HepG2 (cell line): ENCODE measurements at regions not wholly inside any gene's neighbourhood (a gene's known extent, or its start where the extent isn't known, plus 50 kb on each side); places are given as distances from the start of the nearest gene placed in this dataset.

Experiments
- ATAC-seq: fragments of 200-7000 bp; cut with Tn5 transposase; 3 replicates; pipeline ENCODE4 v1.9.1; 2020; ENCODE audit warnings: mild to moderate bottlenecking, moderate library complexity
- BruUV-seq: library from RNA; stranded (reverse); fragments of 400-500 nt; replicated peaks from 2 replicates; lab custom pipeline; 2021; lab: Mats Ljungman, UMichigan
- CTCF ChIA-PET: fragments of 300-600 bp; formaldehyde crosslinking; extraction: SDS; loops from one replicate; lab custom pipeline; 2021; ENCODE audit warnings: low total read pairs, inconsistent platforms, low intra/inter-chr PET ratio; lab: Yijun Ruan, JAX
- POLR2A ChIA-PET: fragments of 350-600 bp; sonication (Branson Sonifier 250); formaldehyde crosslinking; loops from one replicate; lab custom pipeline; 2020; ENCODE audit warnings: antibody characterized with exemption, inconsistent platforms; lab: Yijun Ruan, JAX
- DNase-seq: peaks from one replicate; pipeline ENCODE4 v3.0.0-alpha.2; 2015; ENCODE audit warnings: low spot score
- FAIRE-seq: peaks from 3 replicates; lab custom pipeline; 2011; peaks lifted over from hg19 to GRCh38; lab: Jason Lieb, UNC
- H2AFZ ChIP-seq: one replicate; pipeline ENCODE4 v1.6.1; 2011; ENCODE audit warnings: low read length, inconsistent platforms
- H3K27ac ChIP-seq: fragments of 300-600 bp; 3 replicates; pipeline ENCODE4 v1.8.0; 2011; ENCODE audit warnings: mixed run types, mild to moderate bottlenecking, mixed read lengths, low read length, inconsistent platforms; ENCODE audit not compliant: insufficient read depth; ENCODE audit errors: extremely low read length
- H3K27me3 ChIP-seq, 2 experiments: fragments of 200-600 bp in 1 of 2; 2 replicates in 1 of 2; 3 replicates in 1 of 2; pipeline versions ENCODE4 v1.6.0 to v1.8.0; 2011; ENCODE audit warnings: low read length in 2 of 2, mild to moderate bottlenecking in 2 of 2, moderate library complexity in 2 of 2, inconsistent platforms in 1 of 2; ENCODE audit not compliant: insufficient read depth in 2 of 2, control insufficient read depth in 1 of 2
- H3K36me3 ChIP-seq, 2 experiments: fragments of 200-600 bp in 1 of 2; replicated peaks in 1 of 2; 2 replicates in 1 of 2; 3 replicates in 1 of 2; pipeline versions ENCODE4 v1.5.1 to v1.8.0; 2011; ENCODE audit warnings: low read length in 2 of 2, inconsistent platforms in 1 of 2; ENCODE audit not compliant: insufficient read depth in 2 of 2, control insufficient read depth in 1 of 2
- H3K4me1 ChIP-seq: 2 replicates; pipeline ENCODE4 v1.5.1; 2012; ENCODE audit warnings: low read length, inconsistent platforms; ENCODE audit not compliant: insufficient read depth
- H3K4me2 ChIP-seq: 2 replicates; pipeline ENCODE4 v1.6.0; 2011; ENCODE audit warnings: low read depth, low read length, inconsistent platforms
- H3K4me3 ChIP-seq, 3 experiments: fragments of 200-600 bp in 1 of 3; sonication (generic), shearing (Covaris generic) in 1 of 3; replicated peaks in 1 of 3; 2 replicates each; pipeline ENCODE4 v1.5.1; 2011 to 2016; ENCODE audit warnings: low read length in 3 of 3, inconsistent platforms in 2 of 3, low read depth in 2 of 3, mild to moderate bottlenecking in 2 of 3, control low read depth in 1 of 3, mixed read lengths in 1 of 3; ENCODE audit not compliant: insufficient read depth in 1 of 3
- H3K79me2 ChIP-seq: one replicate; pipeline ENCODE4 v1.6.1; 2011; ENCODE audit warnings: low read length, inconsistent platforms; ENCODE audit not compliant: insufficient read depth
- H3K9ac ChIP-seq: 2 replicates; pipeline ENCODE4 v1.6.0; 2011; ENCODE audit warnings: mild to moderate bottlenecking, low read depth, low read length, inconsistent platforms; ENCODE audit not compliant: insufficient read depth
- H3K9me3 ChIP-seq: 2 replicates; pipeline ENCODE4 v1.5.1; 2012; ENCODE audit warnings: mild to moderate bottlenecking, low read length
- H4K20me1 ChIP-seq: 2 replicates; pipeline ENCODE4 v1.6.0; 2011; ENCODE audit warnings: inconsistent platforms, mild to moderate bottlenecking, low read length, moderate library complexity; ENCODE audit not compliant: insufficient read depth
- CBX5 ChIP-seq: sonication (generic); formaldehyde crosslinking; IDR thresholded peaks from 2 replicates; pipeline ENCODE4 v1.4.0; 2020; ENCODE audit warnings: missing genetic modification reagents, borderline replicate concordance
- DRAP1 ChIP-seq: IDR thresholded peaks from 2 replicates; pipeline ENCODE4 v1.6.1; 2016; ENCODE audit warnings: missing genetic modification reagents, missing compliant biosample characterization
- HNRNPK ChIP-seq: fragments of 200-400 bp; formaldehyde crosslinking; IDR thresholded peaks from 2 replicates; pipeline ENCODE4 v1.6.1; 2018; ENCODE audit warnings: low read length, low read depth, moderate library complexity, mild to moderate bottlenecking; ENCODE audit not compliant: poor library complexity, severe bottlenecking
- HOXA5 ChIP-seq: sonication (generic); formaldehyde crosslinking; IDR thresholded peaks from 2 replicates; pipeline ENCODE4 v1.4.0; 2020; ENCODE audit warnings: missing genetic modification reagents
- HOXD1 ChIP-seq: sonication (generic); formaldehyde crosslinking; IDR thresholded peaks from 2 replicates; pipeline ENCODE4 v1.5.0; 2020; ENCODE audit warnings: missing genetic modification reagents
- IRX3 ChIP-seq: sonication (generic); formaldehyde crosslinking; IDR thresholded peaks from 2 replicates; pipeline ENCODE4 v1.8.1; 2023; ENCODE audit warnings: mild to moderate bottlenecking, low read depth, missing genetic modification reagents, borderline replicate concordance
- LRRFIP1 ChIP-seq: sonication (generic); formaldehyde crosslinking; conservative IDR thresholded peaks from 2 replicates; pipeline ENCODE4 v1.4.0; 2020; ENCODE audit warnings: missing genetic modification reagents
- PHF8 ChIP-seq: sonication (generic); formaldehyde crosslinking; IDR thresholded peaks from 2 replicates; pipeline ENCODE4 v1.5.0; 2020; ENCODE audit warnings: missing genetic modification reagents
- PPARG ChIP-seq: conservative IDR thresholded peaks from 2 replicates; pipeline ENCODE4 v1.6.1; 2016; ENCODE audit warnings: missing biosample characterization, missing genetic modification reagents
- YEATS4 ChIP-seq: sonication (generic); formaldehyde crosslinking; IDR thresholded peaks from 2 replicates; pipeline ENCODE4 v1.4.0; 2020; ENCODE audit warnings: missing genetic modification reagents, borderline replicate concordance
- ZBTB44 ChIP-seq: sonication (generic); formaldehyde crosslinking; IDR thresholded peaks from 2 replicates; pipeline ENCODE4 v1.4.0; 2020; ENCODE audit warnings: missing genetic modification reagents
- ZBTB46 ChIP-seq: sonication (generic); formaldehyde crosslinking; IDR thresholded peaks from 2 replicates; pipeline ENCODE4 v1.4.0; 2020; ENCODE audit warnings: mild to moderate bottlenecking, missing genetic modification reagents, borderline replicate concordance
- ZNF143 ChIP-seq: sonication (generic); formaldehyde crosslinking; IDR thresholded peaks from 2 replicates; pipeline ENCODE4 v1.4.0; 2020; ENCODE audit warnings: missing genetic modification reagents
- ZNF605 ChIP-seq: sonication (generic); formaldehyde crosslinking; IDR thresholded peaks from 2 replicates; pipeline ENCODE4 v1.8.0; 2022; ENCODE audit warnings: mild to moderate bottlenecking, missing genetic modification reagents
- WGBS: methylation state at CpG from one replicate; pipeline ENCODE4 v1.1.6; 2017; ENCODE audit warnings: low lambda C conversion rate; 5-methylcytosine and 5-hydroxymethylcytosine counted together
- in situ Hi-C: cut with HindIII; loops from 2 replicates; pipeline ENCODE4 v1.10.0; 2017; ENCODE audit warnings: low pct_unique_long_range_greater_than_20kb; ENCODE audit not compliant: extremely low pct_ligation_motif_present
- intact Hi-C: fragments of 100-400 bp; cut with micrococcal nuclease; formaldehyde crosslinking; loops from one replicate; pipeline ENCODE4 v1.10.0; 2022; ENCODE audit not compliant: unreplicated experiment

DNA sequence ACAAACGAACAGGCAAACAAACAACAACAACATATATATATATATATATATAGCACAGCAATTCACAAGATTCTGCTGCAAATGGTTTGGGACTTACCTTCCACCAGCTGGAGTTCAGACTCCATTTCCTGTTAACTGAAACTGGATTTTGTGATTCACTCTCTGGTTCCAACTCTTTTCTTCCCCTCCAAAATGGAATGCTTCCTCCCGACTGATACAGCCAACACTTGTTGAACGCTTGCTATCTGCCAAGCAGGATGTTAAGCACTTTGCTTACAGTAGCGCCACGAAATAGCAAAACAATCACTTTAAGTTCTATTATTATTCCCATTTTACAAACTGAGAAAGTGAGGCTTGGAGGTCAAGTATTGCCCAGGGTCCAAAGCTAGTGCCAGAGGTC, 116.0 kb upstream of the TMEM132C start (continued):
- TF ChIP-seq DRAP1 (no peak), HOXD1 (CRISPR knock-in tag) (no peak), PPARG (CRISPR knock-in tag) (no peak), ZNF143 (CRISPR knock-in tag) (no peak)

DNA sequence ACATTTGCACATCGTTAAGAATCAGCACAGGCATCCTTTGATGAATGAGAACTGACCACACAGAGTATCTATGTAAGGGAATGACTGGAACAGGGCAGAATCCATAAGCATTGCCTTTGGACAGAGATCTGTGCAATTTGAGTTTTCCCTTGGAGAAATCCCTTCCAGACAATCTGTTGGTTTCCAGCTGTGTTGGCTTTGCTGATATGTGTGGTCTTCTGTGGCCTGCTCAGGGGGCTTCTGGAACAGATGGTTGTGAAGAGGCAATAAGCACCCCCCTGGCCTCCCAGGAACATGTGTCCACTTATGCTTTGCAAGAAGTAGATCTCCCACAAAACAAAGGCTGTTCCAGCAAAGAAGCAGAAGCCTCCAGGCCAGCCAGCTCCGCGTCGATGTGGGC, 111.4 kb upstream of the TMEM132C start:
- Histone ChIP-seq H3K27me3 (no peaks in the 10 kb centered on the region; a peak in 1 of 5 replicates), H3K36me3 (no peaks in the 10 kb centered on the region), H3K9me3 (no peaks in the 10 kb centered on the region), H3K4me2 (no peak overlapping the region), H3K27ac (no peak overlapping the region), H3K4me3 (no peak overlapping the region), H3K79me2 (no peaks in the 10 kb centered on the region), H4K20me1 (no peaks in the 10 kb centered on the region), H3K9ac (no peak overlapping the region), H2AFZ (no peak overlapping the region), H3K4me1 (no peaks in the 10 kb centered on the region)
- ATAC-seq = no peak
- intact Hi-C loops = no loop called here
- in situ Hi-C loops = no loop called here
- DNase-seq = no peak
- ChIA-PET CTCF (no interaction called here), POLR2A (no interaction called here)
- BruUV-seq = no TSS peak
- FAIRE-seq = no peak
- WGBS = 43% methylated on average over 4 of the region's 4 CpGs
- TF ChIP-seq CBX5 (CRISPR knock-in tag) (no peak), PHF8 (no peak), LRRFIP1 (CRISPR knock-in tag) (no peak), ZBTB44 (CRISPR knock-in tag) (no peak), HNRNPK (no peak), YEATS4 (CRISPR knock-in tag) (no peak), ZBTB46 (no peak), IRX3 (CRISPR knock-in tag) (no peak), HOXA5 (no peak), ZNF605 (CRISPR knock-in tag) (no peak)
